ENCODE measurements at regions not wholly inside any gene's neighbourhood (a gene's known extent, or its start where the extent isn't known, plus 50 kb on each side); places are given as distances from the start of the nearest gene placed in this dataset.

GRCh38 chr15:46177219-46177618, 542.4 kb downstream of the SQOR start:
- Histone ChIP-seq H3K27me3 (ENCODE audit: control insufficient read depth, insufficient read depth, low read length) (no peaks in the 10 kb centered on the region), H3K9me3 (ENCODE audit: control insufficient read depth, insufficient read depth, low read depth, low read length) (0 out of 2 replicates have a peak, but pooled peaks cover 5% of the 10 kb centered on the region), H3K36me3 (ENCODE audit: control insufficient read depth, insufficient read depth, low read length) (no peaks in the 10 kb centered on the region), H3K27ac (ENCODE audit: low read length) (no peak overlapping the region), H3K4me3 (ENCODE audit: low read depth in 2 of 2, low read length in 2 of 2) (no peak overlapping the region), H3K4me1 (ENCODE audit: control insufficient read depth, insufficient read depth, low read length) (no peaks in the 10 kb centered on the region)
- ChIA-PET CTCF (no interaction called here), POLR2A (no interaction called here)
- TF ChIP-seq TCF7L2 (IDR thresholded peaks at IDR 0.05; ENCODE audit: low read depth, low read length) (no peak), REST (IDR thresholded peaks at IDR 0.05; ENCODE audit: insufficient read depth in 1 of 2, low read depth in 2 of 2, low read length in 1 of 2) (peak in 1 of 2 experiments; percentile 24; a peak in 1 of 4 replicates)
- intact Hi-C loops (cut with micrococcal nuclease; ENCODE audit: unreplicated experiment) = no loop called here
- in situ Hi-C loops (cut with HindIII; ENCODE audit: low pct_unique_long_range_greater_than_20kb, low sequenced_read_pairs) = no loop called here
- BruUV-seq (replicated peaks) = no TSS peak
- DNase-seq (ENCODE audit: low read depth, low spot score) = no peak
- ATAC-seq = no peak

GRCh38 chr15:46178138-46178537, 543.3 kb downstream of the SQOR start:
- no TSS peak for BruUV-seq (replicated peaks)
- ATAC-seq = no peak
- Histone ChIP-seq H3K9me3 (ENCODE audit: control insufficient read depth, insufficient read depth, low read depth, low read length) (0 out of 2 replicates have a peak, but pooled peaks cover 5% of the 10 kb centered on the region), H3K27ac (ENCODE audit: low read length) (no peak overlapping the region), H3K4me3 (ENCODE audit: low read depth in 2 of 2, low read length in 2 of 2) (no peak overlapping the region), H3K27me3 (ENCODE audit: control insufficient read depth, insufficient read depth, low read length) (no peaks in the 10 kb centered on the region), H3K36me3 (ENCODE audit: control insufficient read depth, insufficient read depth, low read length) (no peaks in the 10 kb centered on the region), H3K4me1 (ENCODE audit: control insufficient read depth, insufficient read depth, low read length) (no peaks in the 10 kb centered on the region)
- intact Hi-C loops (cut with micrococcal nuclease; ENCODE audit: unreplicated experiment) = no loop called here
- no peak for DNase-seq (ENCODE audit: low read depth, low spot score)
- ChIA-PET POLR2A (no interaction called here), CTCF (no interaction called here)
- TF ChIP-seq CTCF (IDR thresholded peaks at IDR 0.05) = no peak
- no peak for TF ChIP-seq TCF7L2 (IDR thresholded peaks at IDR 0.05; ENCODE audit: low read depth, low read length)
- no peak for TF ChIP-seq REST (IDR thresholded peaks at IDR 0.05; ENCODE audit: insufficient read depth in 1 of 2, low read depth in 2 of 2, low read length in 1 of 2)
- no peak for TF ChIP-seq POLR2AphosphoS5 (IDR thresholded peaks at IDR 0.05; ENCODE audit: low read depth, low read length)
- no peak for TF ChIP-seq SIN3A (IDR thresholded peaks at IDR 0.05; ENCODE audit: borderline replicate concordance, insufficient read depth, low read depth, low read length)
- in situ Hi-C loops (cut with HindIII; ENCODE audit: low pct_unique_long_range_greater_than_20kb, low sequenced_read_pairs) = no loop called here
